ENCODE measurements at regions not wholly inside any gene's neighbourhood (a gene's known extent, or its start where the extent isn't known, plus 50 kb on each side); places are given as distances from the start of the nearest gene placed in this dataset.

- no peak for TF ChIP-seq SIX5 (IDR thresholded peaks at IDR 0.05; ENCODE audit: low read depth, low read length)
- TF ChIP-seq TBP (IDR thresholded peaks at IDR 0.05; ENCODE audit: low read depth, low read length), result no peak
- no peak for TF ChIP-seq EZH2 (IDR thresholded peaks at IDR 0.05; ENCODE audit: low read depth, low read length, severe bottlenecking)
- no peak for TF ChIP-seq MAFK (IDR thresholded peaks at IDR 0.05; ENCODE audit: low read depth, low read length)
Measured at GRCh38 chr5:169410996-169411783, 110.3 kb upstream of the SLIT3 start (continued).

Measured in H1 (cell line).